Tibial nerve (tissue), 4 donors: ENCODE measurements at regions not wholly inside any gene's neighbourhood (a gene's known extent, or its start where the extent isn't known, plus 50 kb on each side); places are given as distances from the start of the nearest gene placed in this dataset.
A peak's percentile ranks its signal among the peaks of the same experiment; 100 is the strongest.

Source experiments
- DNase-seq, 2 donors: peaks; one replicate each; pipeline ENCODE4 v3.0.0-alpha.2; 2019; ENCODE audit warnings: low spot score in 2 of 2
- H3K27ac ChIP-seq, 4 donors: fragments of 200-600 bp; sonication (generic) in 3 of 4; one replicate each; pipeline ENCODE4 v1.5.1; 2017 to 2019; ENCODE audit warnings: mild to moderate bottlenecking in 1 of 4
- H3K27me3 ChIP-seq, 2 donors: fragments of 200-600 bp; sonication (generic) in 1 of 2; one replicate each; pipeline versions ENCODE4 v1.5.1 to v1.6.0; 2017 to 2019
- H3K36me3 ChIP-seq, 3 donors: fragments of 200-600 bp; sonication (generic); one replicate each; pipeline ENCODE4 v1.5.1; 2018 to 2019
- H3K4me1 ChIP-seq, 4 donors: fragments of 200-600 bp; sonication (generic) in 3 of 4; one replicate each; pipeline ENCODE4 v1.5.1; 2017 to 2019
- H3K4me3 ChIP-seq, 4 donors: fragments of 200-600 bp; sonication (generic) in 3 of 4; one replicate each; pipeline ENCODE4 v1.5.1; 2017 to 2019; ENCODE audit warnings: mild to moderate bottlenecking in 1 of 4, moderate library complexity in 1 of 4
- H3K9me3 ChIP-seq, 4 donors: fragments of 200-600 bp; sonication (generic) in 3 of 4; one replicate each; pipeline ENCODE4 v1.5.1; 2017 to 2019
- CTCF ChIP-seq, 5 experiments: fragments of 200-600 bp in 3 of 5; fragments of 450-650 bp in 2 of 5; sonication (generic) in 3 of 5; IDR thresholded peaks; one replicate each; pipeline ENCODE4 v1.5.1; 2016 to 2019; ENCODE audit warnings: antibody characterized with exemption in 5 of 5, mild to moderate bottlenecking in 3 of 5, moderate library complexity in 2 of 5
- EP300 ChIP-seq, 2 donors: sonication (generic); formaldehyde crosslinking; IDR thresholded peaks; one replicate each; pipeline ENCODE4 v1.6.1; 2017; ENCODE audit warnings: antibody characterized with exemption in 2 of 2, mild to moderate bottlenecking in 1 of 2
- POLR2A ChIP-seq, 2 donors: fragments of 450-650 bp; IDR thresholded peaks; one replicate each; pipeline ENCODE4 v1.6.1; 2017; ENCODE audit warnings: antibody characterized with exemption in 2 of 2, mild to moderate bottlenecking in 2 of 2, moderate library complexity in 2 of 2
- WGBS, 2 donors: methylation state at CpG; one replicate each; pipeline ENCODE4 v1.1.5; 2018; 5-methylcytosine and 5-hydroxymethylcytosine counted together

GRCh38 chr2:6769346-6769745 is 96.4 kb downstream of the CMPK2 start:
- Histone ChIP-seq H3K27ac (no peak overlapping the region), H3K9me3 (no peaks in the 10 kb centered on the region), H3K4me1 (peaks cover 0 to 9% (median 4%) of the 10 kb centered on the region in 4 donors), H3K4me3 (no peak overlapping the region), H3K36me3 (no peaks in the 10 kb centered on the region), H3K27me3 (peaks cover 0 to 5% of the 10 kb centered on the region in 2 donors)
- no peak for DNase-seq
- no peak for TF ChIP-seq EP300 (IDR thresholded peaks at IDR 0.05)
- no peak for TF ChIP-seq CTCF (IDR thresholded peaks at IDR 0.05)
- no peak for TF ChIP-seq POLR2A (IDR thresholded peaks at IDR 0.05)

- no peak for TF ChIP-seq EP300 (IDR thresholded peaks at IDR 0.05)
- TF ChIP-seq POLR2A (IDR thresholded peaks at IDR 0.05) = no peak
- Histone ChIP-seq H3K27ac (no peak overlapping the region), H3K36me3 (no peaks in the 10 kb centered on the region), H3K4me3 (no peak overlapping the region), H3K27me3 (peaks cover 0 to 9% of the 10 kb centered on the region in 2 donors), H3K9me3 (no peaks in the 10 kb centered on the region), H3K4me1 (peaks cover 0 to 9% (median 4%) of the 10 kb centered on the region in 4 donors)
- no peak for DNase-seq
- 68 to 77% methylated on average over 13 to 16 of the region's 16 CpGs for WGBS, 2 donors
Observed at GRCh38 chr2:6770006-6770405, 95.7 kb downstream of the CMPK2 start.

GRCh38 chr2:6771634-6772611 is 93.8 kb downstream of the CMPK2 start:
- TF ChIP-seq EP300 (IDR thresholded peaks at IDR 0.05) (no peak), POLR2A (IDR thresholded peaks at IDR 0.05) (no peak)
- no peak for DNase-seq
- Histone ChIP-seq H3K27ac (no peak overlapping the region), H3K36me3 (no peaks in the 10 kb centered on the region), H3K27me3 (peaks cover 0 to 9% of the 10 kb centered on the region in 2 donors), H3K9me3 (no peaks in the 10 kb centered on the region), H3K4me3 (no peak overlapping the region), H3K4me1 (peaks cover 0 to 9% (median 4%) of the 10 kb centered on the region in 4 donors)
- WGBS, 2 donors = 55 to 59% methylated on average over 19 of the region's 19 CpGs

GRCh38 chr2:6773007-6773693 is 92.6 kb downstream of the CMPK2 start:
- Histone ChIP-seq H3K4me1 (peaks cover 0 to 9% (median 4%) of the 10 kb centered on the region in 4 donors), H3K27me3 (peaks cover 0 to 9% of the 10 kb centered on the region in 2 donors), H3K9me3 (no peaks in the 10 kb centered on the region), H3K36me3 (no peaks in the 10 kb centered on the region), H3K4me3 (peak overlapping the region in 1 of 4 donors; percentile 26), H3K27ac (no peak overlapping the region)
- TF ChIP-seq CTCF (IDR thresholded peaks at IDR 0.05) = peak; percentile 77 to 90 (median 83)
- TF ChIP-seq EP300 (IDR thresholded peaks at IDR 0.05) = no peak
- TF ChIP-seq POLR2A (IDR thresholded peaks at IDR 0.05) = no peak
- DNase-seq = peak in 1 of 2 donors; percentile 51
- WGBS, 2 donors = 9 to 11% methylated on average over 29 of the region's 29 CpGs

GRCh38 chr2:6773694-6774044 is 92.0 kb downstream of the CMPK2 start:
- no peak for DNase-seq
- no peaks in the 10 kb centered on the region for H3K36me3 ChIP-seq
- no peak overlapping the region for H3K27ac ChIP-seq
- H3K4me3 ChIP-seq = no peak overlapping the region
- TF ChIP-seq CTCF (IDR thresholded peaks at IDR 0.05) (no peak), EP300 (IDR thresholded peaks at IDR 0.05) (no peak), POLR2A (IDR thresholded peaks at IDR 0.05) (no peak)
- H3K4me1 ChIP-seq = peaks cover 0 to 9% (median 4%) of the 10 kb centered on the region in 4 donors
- no peaks in the 10 kb centered on the region for H3K9me3 ChIP-seq
- peaks cover 0 to 9% of the 10 kb centered on the region in 2 donors for H3K27me3 ChIP-seq
- WGBS, 2 donors = 67 to 72% methylated on average over 7 of the region's 7 CpGs

GRCh38 chr2:6776125-6776524 is 89.6 kb downstream of the CMPK2 start:
- DNase-seq = no peak

More at GRCh38 chr2:6776125-6776524, 89.6 kb downstream of the CMPK2 start:
- 68 to 80% methylated on average over 4 of the region's 4 CpGs for WGBS, 2 donors
- no peak overlapping the region for H3K4me3 ChIP-seq
- H3K36me3 ChIP-seq = no peaks in the 10 kb centered on the region
- TF ChIP-seq EP300 (IDR thresholded peaks at IDR 0.05) (no peak), CTCF (IDR thresholded peaks at IDR 0.05) (no peak), POLR2A (IDR thresholded peaks at IDR 0.05) (no peak)
- H3K4me1 ChIP-seq = peaks cover 0 to 14% (median 5%) of the 10 kb centered on the region in 4 donors
- no peaks in the 10 kb centered on the region for H3K9me3 ChIP-seq
- peaks cover 0 to 9% of the 10 kb centered on the region in 2 donors for H3K27me3 ChIP-seq
- H3K27ac ChIP-seq = no peak overlapping the region
